OCI-LY3 (cell line): ENCODE measurements at regions not wholly inside any gene's neighbourhood (a gene's known extent, or its start where the extent isn't known, plus 50 kb on each side); places are given as distances from the start of the nearest gene placed in this dataset.

Source experiments
- CTCF ChIP-seq: fragments of 200-600, 300-600 bp; sonication (generic); IDR thresholded peaks from 2 replicates; pipeline ENCODE4 v1.5.1; 2014; ENCODE audit warnings: antibody characterized with exemption, low read length, low read depth
- EZH2phosphoT487 ChIP-seq: fragments of 200-600 bp; shearing (Covaris generic); IDR thresholded peaks from 2 replicates; pipeline ENCODE4 v1.6.1; 2018; ENCODE audit warnings: antibody characterized with exemption, mixed run types, low read depth

GRCh38 chr18:21184396-21184996 is 57.5 kb upstream of the GREB1L start:
- TF ChIP-seq CTCF (no peak), EZH2phosphoT487 (no peak)
